NCI-H345 treated with DMSO at 0.1 percent for 48 hours (cell line): ENCODE measurements at regions not wholly inside any gene's neighbourhood (a gene's known extent, or its start where the extent isn't known, plus 50 kb on each side); places are given as distances from the start of the nearest gene placed in this dataset.

Experiments
- DNase-seq: peaks from one replicate; lab custom pipeline; 2025; ENCODE audit not compliant: unreplicated experiment; lab: John Stamatoyannopoulos, UW

GRCh38 chr1:228917342-228917741 is 182.1 kb downstream of the RHOU start:
- DNase-seq = no peak

GRCh38 chr1:228917755-228918154 is 182.5 kb downstream of the RHOU start:
- DNase-seq = no peak

- DNase-seq = no peak
Measured at GRCh38 chr1:228918335-228918734, 183.1 kb downstream of the RHOU start.

- no peak for DNase-seq
Measured at GRCh38 chr1:228919914-228920313, 184.6 kb downstream of the RHOU start.

GRCh38 chr1:228920831-228921230 is 185.6 kb downstream of the RHOU start:
- no peak for DNase-seq

GRCh38 chr1:228921481-228921880 is 186.2 kb downstream of the RHOU start:
- DNase-seq = no peak

- DNase-seq = no peak
Measured at GRCh38 chr1:228922722-228923376, 187.6 kb downstream of the RHOU start.

- DNase-seq = no peak
Measured at GRCh38 chr1:228923973-228924686, 188.9 kb downstream of the RHOU start.

GRCh38 chr1:228925691-228926090 is 190.4 kb downstream of the RHOU start:
- no peak for DNase-seq

GRCh38 chr1:228927421-228927820 is 192.1 kb downstream of the RHOU start:
- DNase-seq = no peak

GRCh38 chr1:228927946-228928898 is 192.9 kb downstream of the RHOU start:
- DNase-seq = no peak

- DNase-seq = no peak
Measured at GRCh38 chr1:228929476-228930027, 194.3 kb downstream of the RHOU start.

- no peak for DNase-seq
Measured at GRCh38 chr1:228930479-228930957, 195.2 kb downstream of the RHOU start.

- no peak for DNase-seq
Measured at GRCh38 chr1:228933753-228934152, 198.5 kb downstream of the RHOU start.

- DNase-seq = no peak
Measured at GRCh38 chr1:228935198-228935663, 200.0 kb downstream of the RHOU start.

- no peak for DNase-seq
Measured at GRCh38 chr1:228935855-228936727, 200.8 kb downstream of the RHOU start.

- DNase-seq = no peak
Measured at GRCh38 chr1:228936881-228937280, 201.6 kb downstream of the RHOU start.

GRCh38 chr1:228937351-228937750 is 202.1 kb downstream of the RHOU start:
- no peak for DNase-seq

GRCh38 chr1:228937851-228938536 is 202.7 kb downstream of the RHOU start:
- no peak for DNase-seq

- DNase-seq = no peak
Measured at GRCh38 chr1:228938537-228938901, 203.2 kb downstream of the RHOU start.
